K562 (cell line): ENCODE measurements at regions not wholly inside any gene's neighbourhood (a gene's known extent, or its start where the extent isn't known, plus 50 kb on each side); places are given as distances from the start of the nearest gene placed in this dataset.

Experiments
- BRD4 ChIP-seq: fragments of 200-600 bp; sonication (generic); IDR thresholded peaks from 2 replicates; pipeline ENCODE4 v1.6.1; 2017; ENCODE audit warnings: inconsistent platforms
- DLX4 ChIP-seq: fragments of 250-450 bp; sonication (Bioruptor Pico); IDR thresholded peaks from 2 replicates; pipeline ENCODE4 v1.6.1; 2021; ENCODE audit warnings: mild to moderate bottlenecking
- KAT2B ChIP-seq: IDR thresholded peaks from one replicate; pipeline ENCODE4 v1.6.1; 2012; ENCODE audit warnings: low read depth, mild to moderate bottlenecking, control low read depth, inconsistent platforms, low read length, moderate library complexity
- SNRNP70 ChIP-seq: fragments of 200-400 bp; formaldehyde crosslinking; optimal IDR thresholded peaks from 2 replicates; pipeline ENCODE3; 2017; ENCODE audit warnings: low read depth, low read length
- SRF ChIP-seq, 2 experiments: fragments of 250-450, 450-650 bp in 1 of 2; sonication (Bioruptor Pico) in 1 of 2; sonication (generic) in 1 of 2; formaldehyde crosslinking; IDR thresholded peaks; 2 replicates each; pipeline versions ENCODE4 v1.5.0 to v1.5.1; 2020 to 2022; ENCODE audit warnings: mild to moderate bottlenecking in 1 of 2, missing genetic modification reagents in 1 of 2
- THRA ChIP-seq: fragments of 450-650 bp; IDR thresholded peaks from 2 replicates; pipeline ENCODE4 v1.6.1; 2017; ENCODE audit warnings: mild to moderate bottlenecking, moderate library complexity
- ZNF318 ChIP-seq, 2 experiments: fragments of 450-650 bp; IDR thresholded peaks; 2 replicates each; pipeline ENCODE4 v1.6.1; 2016; ENCODE audit warnings: mild to moderate bottlenecking in 2 of 2, borderline replicate concordance in 1 of 2, low read depth in 1 of 2, moderate library complexity in 1 of 2

GRCh38 chr4:95674521-95674981 is 125.8 kb upstream of the UNC5C start (continued):
- no peak for TF ChIP-seq ZNF318 (IDR thresholded peaks at IDR 0.05; ENCODE audit: borderline replicate concordance in 1 of 2, low read depth in 1 of 2)
- no peak for TF ChIP-seq SNRNP70
- no peak for TF ChIP-seq THRA
- no peak for TF ChIP-seq DLX4 (CRISPR knock-in tag)
- TF ChIP-seq SRF (CRISPR knock-in tag; IDR thresholded peaks at IDR 0.05), result no peak
- no peak for TF ChIP-seq BRD4
- TF ChIP-seq KAT2B, result no peak
